Hepatocyte (in vitro differentiated cells): ENCODE measurements at regions not wholly inside any gene's neighbourhood (a gene's known extent, or its start where the extent isn't known, plus 50 kb on each side); places are given as distances from the start of the nearest gene placed in this dataset.
"Not testable (repeated sequence)": the region's sequence is repeated elsewhere in the genome, so short reads cannot be mapped to it uniquely, and the experiment has no call there.

Source experiments
- DNase-seq: peaks from one replicate; pipeline ENCODE4 v3.0.0-alpha.2; 2016; ENCODE audit warnings: low spot score
- H2AFZ ChIP-seq: fragments of 200-600 bp; sonication (generic); 2 replicates; pipeline ENCODE4 v1.6.0; 2016; ENCODE audit warnings: antibody characterized with exemption, mild to moderate bottlenecking
- H3K27ac ChIP-seq: fragments of 200-600 bp; sonication (generic); 2 replicates; pipeline ENCODE4 v1.5.1; 2016; ENCODE audit warnings: mild to moderate bottlenecking
- H3K27me3 ChIP-seq: fragments of 200-600 bp; sonication (generic); 2 replicates; pipeline ENCODE4 v1.6.1; 2016
- H3K36me3 ChIP-seq: fragments of 200-600 bp; sonication (generic); replicated peaks from 2 replicates; pipeline ENCODE4 v1.5.1; 2016; ENCODE audit warnings: low read depth; ENCODE audit not compliant: insufficient read depth
- H3K4me1 ChIP-seq: fragments of 200-600 bp; sonication (generic); 2 replicates; pipeline ENCODE4 v1.5.1; 2016; ENCODE audit warnings: mild to moderate bottlenecking, moderate library complexity; ENCODE audit not compliant: insufficient read depth
- H3K4me2 ChIP-seq: fragments of 200-600 bp; sonication (generic); 2 replicates; pipeline ENCODE4 v1.6.0; 2016
- H3K4me3 ChIP-seq: fragments of 200-600 bp; sonication (generic); 2 replicates; pipeline ENCODE4 v1.5.1; 2016; ENCODE audit warnings: mild to moderate bottlenecking
- H3K79me2 ChIP-seq: fragments of 200-600 bp; sonication (generic); 2 replicates; pipeline ENCODE4 v1.6.0; 2017; ENCODE audit warnings: mild to moderate bottlenecking
- H3K9me2 ChIP-seq: fragments of 200-600 bp; sonication (generic); replicated peaks from 2 replicates; pipeline ENCODE4 v1.6.0; 2017; ENCODE audit warnings: mild to moderate bottlenecking; ENCODE audit not compliant: insufficient read depth
- H3K9me3 ChIP-seq: fragments of 200-600 bp; sonication (generic); 2 replicates; pipeline ENCODE4 v1.5.1; 2016; ENCODE audit warnings: low read depth, mild to moderate bottlenecking
- H4K20me1 ChIP-seq: fragments of 200-600 bp; sonication (generic); 2 replicates; pipeline ENCODE4 v1.6.0; 2016; ENCODE audit warnings: mild to moderate bottlenecking; ENCODE audit not compliant: insufficient read depth, poor library complexity, severe bottlenecking
- EZH2 ChIP-seq: fragments of 200-600 bp; sonication (generic); IDR thresholded peaks from 2 replicates; pipeline ENCODE4 v1.6.1; 2016; ENCODE audit warnings: antibody characterized with exemption, mild to moderate bottlenecking, borderline replicate concordance
- EZH2phosphoT487 ChIP-seq: fragments of 200-600 bp; sonication (generic); IDR thresholded peaks from one replicate; pipeline ENCODE4 v1.6.1; 2018; ENCODE audit warnings: antibody characterized with exemption, mild to moderate bottlenecking, low read depth, moderate library complexity; ENCODE audit not compliant: unreplicated experiment, severe bottlenecking
- WGBS: methylation state at CpG from one replicate; pipeline ENCODE4 v1.1.6; 2016; ENCODE audit warnings: low lambda C conversion rate; ENCODE audit errors: missing lambda C conversion rate; 5-methylcytosine and 5-hydroxymethylcytosine counted together
- TF ChIP-seq, protein P1 (sequence below): fragments of 200-600 bp; sonication (generic); IDR thresholded peaks from 2 replicates; pipeline ENCODE4 v1.5.1; 2016; ENCODE audit warnings: antibody characterized with exemption, mild to moderate bottlenecking; ENCODE audit not compliant: poor library complexity

DNA sequence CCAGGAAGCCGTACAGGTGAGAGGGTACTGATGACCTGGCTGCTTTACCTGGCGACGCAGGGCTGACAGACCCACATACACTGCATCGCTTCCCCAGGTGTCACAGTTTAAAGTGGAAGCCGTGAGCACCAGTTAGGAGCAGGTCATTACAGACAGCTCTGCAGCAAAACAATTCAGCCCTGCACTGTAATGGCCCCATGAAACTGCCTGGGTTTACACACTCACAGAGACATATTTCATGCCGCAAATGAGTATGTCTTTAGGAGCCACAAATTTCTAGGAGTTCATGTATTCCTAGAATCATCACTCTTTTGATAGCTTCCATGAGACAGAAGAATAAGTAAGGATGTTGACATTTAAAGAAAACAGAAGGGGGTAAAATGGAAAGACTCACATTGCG lies 723.1 kb downstream of the MATN1 start:
- 96% methylated on average over 7 of the region's 7 CpGs for WGBS
- H3K9me2 ChIP-seq: no peaks in the 10 kb centered on the region
- no peak overlapping the region for H3K4me3 ChIP-seq
- TF ChIP-seq EZH2 (no peak), EZH2phosphoT487 (no peak)
- H3K4me2 ChIP-seq: no peak overlapping the region
- H2AFZ ChIP-seq: no peak overlapping the region
- no peaks in the 10 kb centered on the region for H3K27me3 ChIP-seq
- no peaks in the 10 kb centered on the region for H3K79me2 ChIP-seq
- H4K20me1 ChIP-seq: no peaks in the 10 kb centered on the region
- no peaks in the 10 kb centered on the region for H3K9me3 ChIP-seq
- DNase-seq: no peak
- H3K36me3 ChIP-seq: no peaks in the 10 kb centered on the region
- H3K4me1 ChIP-seq: no peaks in the 10 kb centered on the region
- no peak overlapping the region for H3K27ac ChIP-seq

DNA sequence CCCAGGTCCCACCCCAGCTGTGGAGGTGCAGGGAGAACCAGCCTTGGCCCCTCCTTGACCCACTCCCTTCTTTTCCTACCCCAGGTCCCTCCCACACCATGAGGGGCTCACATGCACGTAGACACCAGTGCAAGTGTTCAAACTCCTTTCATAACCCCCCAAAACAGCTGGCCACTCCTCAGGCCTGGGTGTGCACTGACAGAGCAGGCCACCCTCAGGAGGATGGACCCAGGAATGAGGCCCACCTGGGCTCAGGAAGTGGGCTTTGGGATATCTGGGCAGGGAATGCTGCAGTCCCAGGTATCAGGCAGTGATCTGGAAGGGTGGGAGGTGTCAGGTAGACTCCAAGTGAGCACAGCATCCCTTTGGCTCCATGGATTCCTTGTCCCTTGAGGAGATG lies 723.8 kb downstream of the MATN1 start:
- no peak overlapping the region for H3K4me3 ChIP-seq
- H3K27me3 ChIP-seq: no peaks in the 10 kb centered on the region
- H4K20me1 ChIP-seq: no peaks in the 10 kb centered on the region
- TF ChIP-seq, protein P1, sequence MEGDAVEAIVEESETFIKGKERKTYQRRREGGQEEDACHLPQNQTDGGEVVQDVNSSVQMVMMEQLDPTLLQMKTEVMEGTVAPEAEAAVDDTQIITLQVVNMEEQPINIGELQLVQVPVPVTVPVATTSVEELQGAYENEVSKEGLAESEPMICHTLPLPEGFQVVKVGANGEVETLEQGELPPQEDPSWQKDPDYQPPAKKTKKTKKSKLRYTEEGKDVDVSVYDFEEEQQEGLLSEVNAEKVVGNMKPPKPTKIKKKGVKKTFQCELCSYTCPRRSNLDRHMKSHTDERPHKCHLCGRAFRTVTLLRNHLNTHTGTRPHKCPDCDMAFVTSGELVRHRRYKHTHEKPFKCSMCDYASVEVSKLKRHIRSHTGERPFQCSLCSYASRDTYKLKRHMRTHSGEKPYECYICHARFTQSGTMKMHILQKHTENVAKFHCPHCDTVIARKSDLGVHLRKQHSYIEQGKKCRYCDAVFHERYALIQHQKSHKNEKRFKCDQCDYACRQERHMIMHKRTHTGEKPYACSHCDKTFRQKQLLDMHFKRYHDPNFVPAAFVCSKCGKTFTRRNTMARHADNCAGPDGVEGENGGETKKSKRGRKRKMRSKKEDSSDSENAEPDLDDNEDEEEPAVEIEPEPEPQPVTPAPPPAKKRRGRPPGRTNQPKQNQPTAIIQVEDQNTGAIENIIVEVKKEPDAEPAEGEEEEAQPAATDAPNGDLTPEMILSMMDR: no peak
- no peaks in the 10 kb centered on the region for H3K4me1 ChIP-seq
- no peak overlapping the region for H3K4me2 ChIP-seq
- H3K9me3 ChIP-seq: no peaks in the 10 kb centered on the region
- H3K79me2 ChIP-seq: no peaks in the 10 kb centered on the region
- H2AFZ ChIP-seq: no peak overlapping the region
- H3K36me3 ChIP-seq: no peaks in the 10 kb centered on the region
- no peak for DNase-seq
- no peaks in the 10 kb centered on the region for H3K9me2 ChIP-seq
- H3K27ac ChIP-seq: no peak overlapping the region
- WGBS: 90% methylated on average over 1 of the region's 1 CpG

DNA sequence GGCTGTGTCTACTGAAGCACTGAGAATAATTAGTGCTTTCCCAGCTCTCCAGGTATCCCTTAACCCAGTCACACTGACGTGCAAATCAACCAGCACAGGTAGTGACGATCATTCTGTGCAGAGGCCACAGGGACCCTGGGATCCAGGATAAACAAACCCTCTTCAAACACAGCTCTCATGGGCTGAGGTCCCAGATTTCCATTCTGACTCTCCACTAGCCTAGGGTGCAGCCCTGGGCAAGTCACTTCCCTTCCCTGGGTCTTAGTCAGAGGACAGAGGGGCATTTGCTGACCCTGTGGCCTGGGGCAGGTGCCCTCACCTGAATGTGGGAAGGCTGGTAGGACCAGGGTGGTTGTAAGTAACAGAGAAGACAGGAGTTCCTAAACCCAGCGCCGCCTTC lies 724.7 kb downstream of the MATN1 start:
- H3K27ac ChIP-seq: no peak overlapping the region
- no peaks in the 10 kb centered on the region for H3K9me2 ChIP-seq
- H3K27me3 ChIP-seq: no peaks in the 10 kb centered on the region
- H3K9me3 ChIP-seq: no peaks in the 10 kb centered on the region
- TF ChIP-seq EZH2 (no peak), EZH2phosphoT487 (no peak)
- TF ChIP-seq, protein P1: no peak
- no peaks in the 10 kb centered on the region for H3K36me3 ChIP-seq
- 87% methylated on average over 4 of the region's 4 CpGs for WGBS
- DNase-seq: no peak
- no peaks in the 10 kb centered on the region for H3K79me2 ChIP-seq
- no peak overlapping the region for H3K4me3 ChIP-seq
- no peak overlapping the region for H2AFZ ChIP-seq
- no peaks in the 10 kb centered on the region for H4K20me1 ChIP-seq
- no peaks in the 10 kb centered on the region for H3K4me1 ChIP-seq
- H3K4me2 ChIP-seq: no peak overlapping the region

DNA sequence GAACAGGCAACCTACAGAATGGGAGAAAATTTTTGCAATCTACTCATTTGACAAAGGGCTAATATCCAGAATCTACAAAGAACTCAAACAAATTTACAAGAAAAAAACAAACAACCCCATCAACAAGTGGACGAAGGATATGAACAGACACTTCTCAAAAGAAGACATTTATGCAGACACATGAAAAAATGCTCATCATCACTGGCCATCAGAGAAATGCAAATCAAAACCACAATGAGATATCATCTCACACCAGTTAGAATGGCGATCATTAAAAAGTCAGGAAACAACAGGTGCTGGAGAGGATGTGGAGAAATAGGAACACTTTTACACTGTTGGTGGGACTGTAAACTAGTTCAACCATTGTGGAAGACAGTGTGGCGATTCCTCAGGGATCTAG lies 725.6 kb downstream of the MATN1 start:
- not testable (repeated sequence) for H2AFZ ChIP-seq, H3K27ac ChIP-seq, H3K4me2 ChIP-seq, DNase-seq, H3K36me3 ChIP-seq, H3K9me2 ChIP-seq, H3K4me1 ChIP-seq, H3K27me3 ChIP-seq, H3K9me3 ChIP-seq, H3K4me3 ChIP-seq, H3K79me2 ChIP-seq, H4K20me1 ChIP-seq
- 83% methylated on average over 2 of the region's 3 CpGs for WGBS

DNA sequence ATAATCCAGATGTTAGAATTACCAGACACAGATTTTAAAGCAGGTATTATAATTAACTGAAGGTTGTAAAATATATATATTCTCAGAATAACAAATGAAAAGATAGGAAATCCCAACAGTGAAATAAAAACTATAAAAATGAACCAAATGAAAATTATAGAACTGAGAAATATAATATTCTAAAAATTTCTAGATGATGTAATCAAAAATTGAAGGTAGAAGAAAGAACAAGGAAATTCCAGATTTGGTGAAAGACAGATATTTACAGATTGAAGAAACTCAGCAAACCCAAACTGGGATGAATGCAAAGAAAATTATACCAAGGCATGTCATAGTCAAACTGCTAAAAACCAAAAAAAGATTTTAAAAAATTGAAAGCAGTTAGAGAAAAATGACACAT lies 729.4 kb downstream of the MATN1 start:
- Histone ChIP-seq H3K9me2 (no peaks in the 10 kb centered on the region), H3K9me3 (no peaks in the 10 kb centered on the region), H3K4me2 (no peak overlapping the region), H3K27me3 (no peaks in the 10 kb centered on the region), H2AFZ (no peak overlapping the region), H3K4me3 (no peak overlapping the region), H3K79me2 (no peaks in the 10 kb centered on the region), H4K20me1 (no peaks in the 10 kb centered on the region), H3K4me1 (no peaks in the 10 kb centered on the region), H3K27ac (no peak overlapping the region), H3K36me3 (no peaks in the 10 kb centered on the region)
- TF ChIP-seq EZH2 (no peak), EZH2phosphoT487 (no peak)
- TF ChIP-seq, protein P1: no peak
- DNase-seq: no peak
